ENCODE measurements at regions not wholly inside any gene's neighbourhood (a gene's known extent, or its start where the extent isn't known, plus 50 kb on each side); places are given as distances from the start of the nearest gene placed in this dataset.
"Not testable (repeated sequence)": the region's sequence is repeated elsewhere in the genome, so short reads cannot be mapped to it uniquely, and the experiment has no call there.

DNA sequence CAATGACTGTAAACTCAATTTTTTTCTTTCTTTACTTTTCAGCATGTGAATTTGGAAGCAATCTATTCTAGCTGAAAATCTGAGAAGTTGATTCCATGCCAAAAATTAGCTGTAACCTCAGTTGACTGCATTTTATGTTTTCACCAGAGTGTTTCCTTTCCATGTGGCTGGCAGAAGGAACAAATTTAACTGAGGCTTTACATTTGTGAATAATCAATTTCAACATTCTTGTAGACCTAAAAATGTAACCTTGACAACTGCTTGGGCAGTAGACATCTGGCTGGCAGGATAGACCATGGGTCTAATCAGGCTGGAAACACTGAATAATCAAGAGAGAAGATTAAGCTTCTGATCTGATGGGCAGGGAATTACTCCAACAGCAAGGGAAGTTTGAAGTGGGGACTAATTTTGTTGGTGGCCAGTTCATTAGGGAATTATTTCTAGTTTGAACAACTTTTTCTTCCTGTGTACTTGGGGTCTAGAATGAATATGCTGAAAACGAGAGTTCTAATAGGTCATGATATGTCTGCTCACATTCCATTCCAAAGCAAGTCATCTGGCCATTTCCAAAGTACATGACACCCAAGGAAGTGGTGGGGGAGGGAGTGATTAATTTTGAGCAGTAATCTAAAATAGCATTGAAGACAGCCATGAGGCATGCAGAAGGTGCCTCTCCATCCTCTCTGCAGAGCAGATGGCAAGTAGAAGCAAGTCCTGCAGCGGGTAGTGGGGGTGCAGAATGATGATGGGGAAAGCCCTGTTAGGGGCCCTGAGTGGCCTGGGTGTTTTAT is 68.2 kb downstream of the ATP23 start:
- no peak overlapping the region for H3K27ac Mint-ChIP-seq
- H3K36me3 Mint-ChIP-seq: no peaks in the 10 kb centered on the region
- no peaks in the 10 kb centered on the region for H3K9me3 Mint-ChIP-seq

DNA sequence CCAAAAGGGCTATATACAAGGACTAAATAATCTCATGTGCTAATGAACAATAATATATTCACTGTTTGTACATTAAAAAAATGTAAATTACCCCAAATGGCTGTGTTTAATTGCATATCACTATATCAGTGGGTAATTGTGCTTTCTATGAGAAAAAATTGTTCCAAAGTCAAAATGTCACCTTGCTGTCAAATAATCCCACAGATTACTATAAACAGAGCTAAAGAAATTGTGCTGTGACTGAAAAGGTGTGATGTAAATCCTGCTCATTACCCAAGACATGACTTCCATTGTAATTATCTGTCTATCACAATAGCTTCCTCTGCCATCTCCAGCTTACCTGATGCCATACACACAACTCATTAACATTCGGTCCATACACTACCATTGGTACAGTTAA is 70.3 kb downstream of the ATP23 start:
- no peaks in the 10 kb centered on the region for H3K9me3 Mint-ChIP-seq
- H3K27me3 Mint-ChIP-seq: peaks cover 1% of the 10 kb centered on the region
- H3K36me3 Mint-ChIP-seq: no peaks in the 10 kb centered on the region
- H3K4me1 Mint-ChIP-seq: no peaks in the 10 kb centered on the region
- H3K27ac Mint-ChIP-seq: no peak overlapping the region
- H3K4me3 Mint-ChIP-seq: no peak overlapping the region

More for the DNA sequence above, 68.2 kb downstream of the ATP23 start:
- Mint-ChIP-seq H3K27me3 (peaks cover 1% of the 10 kb centered on the region), H3K4me3 (no peak overlapping the region), H3K4me1 (no peaks in the 10 kb centered on the region)

DNA sequence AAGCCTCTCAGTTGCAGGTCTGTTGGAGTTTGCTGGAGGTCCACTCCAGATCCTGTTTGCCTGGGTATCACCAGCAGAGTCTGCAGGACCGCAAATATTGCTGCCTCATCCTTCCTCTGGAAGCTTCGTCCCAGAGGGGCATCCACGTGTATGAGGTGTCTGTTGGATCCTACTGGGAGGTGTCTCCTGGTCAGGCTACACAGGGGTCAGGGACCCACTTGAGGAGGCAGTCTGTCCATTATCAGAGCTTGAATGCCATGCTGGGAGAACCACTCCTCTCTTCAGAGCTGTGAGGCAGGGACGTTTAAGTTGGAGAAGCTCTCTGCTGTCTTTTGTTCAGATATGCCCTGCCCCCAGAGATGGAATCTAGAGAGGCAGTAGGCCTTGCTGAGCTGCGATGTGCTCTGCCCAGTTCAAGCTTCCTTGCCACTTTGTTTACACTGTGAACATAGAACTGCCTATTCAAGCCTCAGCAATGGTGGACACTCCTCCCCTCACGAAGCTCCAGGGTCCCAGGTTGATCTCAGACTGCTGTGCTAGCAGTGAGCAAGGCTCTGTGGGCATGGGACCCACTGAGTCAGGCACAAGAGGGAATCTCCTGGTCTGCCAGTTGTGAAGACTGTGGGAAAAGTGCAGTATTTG is 81.1 kb downstream of the ATP23 start:
- not testable (repeated sequence) for H3K4me1 Mint-ChIP-seq, H3K4me3 Mint-ChIP-seq, H3K27me3 Mint-ChIP-seq, H3K27ac Mint-ChIP-seq, H3K9me3 Mint-ChIP-seq, H3K36me3 Mint-ChIP-seq

DNA sequence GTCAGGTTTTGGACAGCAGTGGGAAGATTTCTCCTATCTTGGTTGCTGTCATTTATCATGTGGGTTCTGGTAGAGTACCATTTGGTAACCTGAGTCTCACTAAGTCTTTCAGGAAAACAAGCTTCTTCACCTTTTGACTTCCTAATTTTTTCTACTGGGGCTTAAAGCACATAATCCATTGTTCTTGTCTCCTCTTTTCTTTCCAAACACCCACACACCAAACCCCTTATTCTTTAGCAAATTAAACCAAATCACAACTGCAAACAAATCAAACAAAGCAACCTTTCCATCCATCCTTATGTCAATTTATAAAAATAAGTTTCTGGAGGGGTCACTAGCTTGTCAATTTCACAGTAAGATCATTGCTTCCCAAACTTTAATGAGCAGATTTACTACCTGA is 84.1 kb downstream of the ATP23 start:
- H3K27ac Mint-ChIP-seq: no peak overlapping the region
- H3K27me3 Mint-ChIP-seq: peaks cover 3% of the 10 kb centered on the region
- H3K9me3 Mint-ChIP-seq: peaks cover 11% of the 10 kb centered on the region
- no peaks in the 10 kb centered on the region for H3K36me3 Mint-ChIP-seq
- H3K4me3 Mint-ChIP-seq: no peak overlapping the region
- no peaks in the 10 kb centered on the region for H3K4me1 Mint-ChIP-seq

DNA sequence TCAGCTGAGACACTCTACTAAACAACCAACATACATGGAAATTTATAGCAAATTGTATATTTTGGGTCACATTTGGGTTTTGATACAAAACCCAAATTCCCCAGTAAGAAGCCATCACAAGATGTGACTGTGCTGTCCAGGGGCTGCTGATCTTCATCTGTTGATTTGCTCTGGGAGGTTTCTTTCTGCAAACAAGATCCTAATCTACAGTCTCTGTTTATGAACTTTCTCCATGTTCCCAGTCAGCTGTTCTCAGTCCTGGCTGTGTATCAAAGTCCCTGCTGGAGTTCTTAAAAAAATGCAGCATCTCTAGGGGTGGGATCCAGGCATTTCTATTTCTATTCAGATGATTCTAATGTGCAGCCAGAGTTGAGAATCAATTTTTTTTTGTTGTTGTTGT is 85.1 kb downstream of the ATP23 start:
- Mint-ChIP-seq H3K4me3 (no peak overlapping the region), H3K27ac (no peak overlapping the region), H3K27me3 (peaks cover 3% of the 10 kb centered on the region), H3K36me3 (no peaks in the 10 kb centered on the region), H3K9me3 (peaks cover 14% of the 10 kb centered on the region), H3K4me1 (no peaks in the 10 kb centered on the region)

DNA sequence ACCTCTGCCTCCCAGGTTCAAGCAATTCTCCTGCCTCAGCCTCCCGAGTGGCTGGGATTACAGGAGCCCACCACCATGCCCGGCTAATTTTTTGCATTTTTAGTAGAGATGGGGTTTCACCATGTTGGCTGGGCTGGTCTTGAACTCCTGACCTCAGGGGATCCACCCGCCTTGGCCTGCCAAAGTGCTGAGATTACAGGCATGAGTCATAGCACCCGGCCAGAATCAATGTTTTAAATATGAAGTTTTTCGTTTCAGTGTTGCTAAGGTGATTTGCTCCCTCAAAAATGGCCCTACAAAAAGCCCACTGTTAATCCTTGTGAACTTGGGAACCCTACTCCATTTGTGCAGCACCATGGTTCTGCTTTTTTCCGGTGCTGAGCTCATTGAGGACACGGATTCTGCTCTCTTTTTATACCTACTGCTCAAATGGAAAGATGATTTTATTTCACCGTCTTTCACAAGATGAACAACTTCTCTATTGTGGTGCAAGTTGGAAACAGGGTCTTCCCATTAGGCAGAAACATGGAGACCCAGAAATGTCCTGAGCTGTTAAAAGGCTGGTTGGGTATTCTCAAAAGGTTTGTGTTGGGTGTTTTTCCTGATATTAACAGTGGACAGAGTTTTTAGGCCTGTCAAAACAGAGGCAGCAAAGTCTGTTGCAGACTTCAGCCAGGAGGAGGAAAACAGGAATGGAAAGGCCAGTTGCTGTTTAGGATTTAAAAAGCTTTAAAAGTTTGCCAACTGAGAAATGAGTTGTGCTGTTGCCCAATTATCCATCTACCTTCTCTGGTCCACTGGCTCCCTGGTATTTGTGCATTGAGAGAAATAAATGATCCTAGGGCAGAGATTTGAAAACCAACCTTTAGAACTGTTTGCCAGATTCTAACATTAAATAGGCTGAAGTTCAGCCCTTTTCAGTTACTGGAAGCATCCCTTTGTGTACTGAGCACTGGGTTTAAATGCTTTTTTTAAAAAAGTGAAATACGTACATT is 85.8 kb downstream of the ATP23 start:
- no peaks in the 10 kb centered on the region for H3K4me1 Mint-ChIP-seq
- peaks cover 3% of the 10 kb centered on the region for H3K27me3 Mint-ChIP-seq
- no peak overlapping the region for H3K27ac Mint-ChIP-seq
- peaks cover 14% of the 10 kb centered on the region for H3K9me3 Mint-ChIP-seq
- H3K4me3 Mint-ChIP-seq: no peak overlapping the region
- H3K36me3 Mint-ChIP-seq: no peaks in the 10 kb centered on the region

DNA sequence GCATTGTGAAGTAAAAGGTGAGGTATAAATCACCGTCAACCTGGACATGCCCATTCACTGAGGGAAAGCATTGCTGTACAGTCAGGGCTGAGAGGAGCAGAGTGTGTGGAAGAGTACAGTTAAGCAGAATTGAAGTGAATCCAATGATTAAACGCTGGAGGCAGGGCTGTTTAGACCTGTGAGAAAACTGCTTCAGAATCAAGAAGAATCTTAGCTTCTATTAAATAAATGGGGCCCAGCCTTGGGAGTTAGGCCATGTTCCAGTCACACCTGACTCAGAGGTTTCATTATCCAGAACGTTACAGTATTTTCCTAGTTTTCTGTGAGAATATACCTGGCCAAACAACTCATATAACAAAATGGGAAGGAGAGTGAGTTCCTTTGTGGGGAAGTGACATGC is 86.9 kb downstream of the ATP23 start:
- peaks cover 21% of the 10 kb centered on the region for H3K9me3 Mint-ChIP-seq
- H3K27me3 Mint-ChIP-seq: peaks cover 5% of the 10 kb centered on the region
- H3K27ac Mint-ChIP-seq: no peak overlapping the region
- H3K36me3 Mint-ChIP-seq: peaks cover 1% of the 10 kb centered on the region
- H3K4me3 Mint-ChIP-seq: no peak overlapping the region
- no peaks in the 10 kb centered on the region for H3K4me1 Mint-ChIP-seq

DNA sequence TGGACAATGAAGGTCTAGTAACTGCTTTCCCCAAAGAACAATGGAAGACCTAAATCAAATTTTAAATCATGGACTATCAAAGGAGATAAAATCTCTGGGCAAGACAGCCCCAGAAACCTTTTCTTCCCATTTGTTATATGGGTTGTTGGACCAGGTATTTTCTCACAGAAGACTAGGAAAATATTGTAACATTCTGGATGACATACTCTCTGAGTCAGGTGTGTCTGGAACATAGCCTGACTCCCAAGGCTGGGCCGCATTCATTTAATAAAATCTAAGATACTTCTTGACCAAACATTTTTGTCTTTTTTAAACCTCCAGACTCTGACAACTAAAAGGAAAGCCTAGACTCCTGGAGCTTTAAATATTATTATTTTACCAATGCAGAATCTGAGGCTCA is 87.9 kb downstream of the ATP23 start:
- Mint-ChIP-seq H3K9me3 (peaks cover 23% of the 10 kb centered on the region), H3K36me3 (peaks cover 2% of the 10 kb centered on the region), H3K27ac (no peak overlapping the region), H3K27me3 (peaks cover 6% of the 10 kb centered on the region), H3K4me1 (no peaks in the 10 kb centered on the region), H3K4me3 (no peak overlapping the region)

DNA sequence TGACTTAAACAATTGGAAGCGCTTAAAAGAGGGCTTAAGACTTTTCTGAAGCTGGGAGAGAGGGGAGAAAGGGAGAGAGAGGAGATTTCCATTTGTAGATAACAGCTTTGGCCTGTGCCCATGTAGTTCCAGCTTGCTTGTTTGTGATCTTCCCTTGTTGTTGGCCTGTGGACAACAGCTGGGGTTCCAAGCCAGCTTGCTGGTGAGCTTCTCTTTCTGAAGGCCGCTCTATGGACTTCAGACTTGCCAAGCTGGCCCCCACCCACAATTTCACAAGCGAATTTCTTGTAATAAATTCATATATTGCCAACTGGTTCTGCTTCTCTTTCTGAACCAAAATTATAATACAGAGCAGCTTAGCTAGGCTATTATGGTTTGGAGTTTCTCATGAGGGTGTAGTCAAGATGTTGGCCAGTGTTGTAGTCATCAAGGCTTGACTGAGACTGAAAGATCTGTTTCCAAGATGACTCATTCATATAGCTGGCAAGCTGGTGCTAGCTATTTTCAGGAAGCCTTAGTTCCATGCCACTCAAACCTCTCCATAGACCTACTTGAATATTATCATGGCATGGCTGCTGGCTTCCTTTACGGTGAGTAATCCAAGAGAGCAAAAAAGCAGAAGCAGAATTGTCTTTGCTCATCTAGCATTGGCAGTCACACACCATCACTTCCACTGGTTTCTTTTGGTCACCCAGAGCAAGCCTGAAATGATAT is 89.4 kb downstream of the ATP23 start:
- Mint-ChIP-seq H3K9me3 (peaks cover 23% of the 10 kb centered on the region), H3K27me3 (peaks cover 11% of the 10 kb centered on the region), H3K4me1 (no peaks in the 10 kb centered on the region), H3K36me3 (peaks cover 2% of the 10 kb centered on the region), H3K4me3 (no peak overlapping the region), H3K27ac (no peak overlapping the region)

DNA sequence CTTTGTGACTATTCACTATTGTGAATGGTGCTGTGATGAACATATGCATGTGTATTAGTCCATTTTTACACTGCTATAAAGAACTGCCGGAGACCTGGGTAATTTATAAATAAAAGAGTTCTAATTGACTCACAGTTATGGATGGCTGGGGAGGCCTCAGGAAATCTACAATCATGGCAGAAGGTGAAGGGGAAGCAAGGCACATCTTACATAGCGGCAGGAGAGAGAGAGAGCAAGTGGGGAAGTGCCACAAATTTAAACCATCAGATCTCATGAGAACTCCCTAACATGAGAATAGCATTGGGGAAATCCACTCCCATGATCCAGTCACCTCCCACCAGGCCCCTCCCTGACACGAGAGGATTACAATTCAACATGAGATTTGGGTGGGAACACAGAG is 90.8 kb downstream of the ATP23 start:
- H3K4me3 Mint-ChIP-seq: no peak overlapping the region
- H3K27ac Mint-ChIP-seq: no peak overlapping the region
- peaks cover 11% of the 10 kb centered on the region for H3K27me3 Mint-ChIP-seq
- H3K9me3 Mint-ChIP-seq: peaks cover 29% of the 10 kb centered on the region
- H3K36me3 Mint-ChIP-seq: peaks cover 2% of the 10 kb centered on the region
- no peaks in the 10 kb centered on the region for H3K4me1 Mint-ChIP-seq

DNA sequence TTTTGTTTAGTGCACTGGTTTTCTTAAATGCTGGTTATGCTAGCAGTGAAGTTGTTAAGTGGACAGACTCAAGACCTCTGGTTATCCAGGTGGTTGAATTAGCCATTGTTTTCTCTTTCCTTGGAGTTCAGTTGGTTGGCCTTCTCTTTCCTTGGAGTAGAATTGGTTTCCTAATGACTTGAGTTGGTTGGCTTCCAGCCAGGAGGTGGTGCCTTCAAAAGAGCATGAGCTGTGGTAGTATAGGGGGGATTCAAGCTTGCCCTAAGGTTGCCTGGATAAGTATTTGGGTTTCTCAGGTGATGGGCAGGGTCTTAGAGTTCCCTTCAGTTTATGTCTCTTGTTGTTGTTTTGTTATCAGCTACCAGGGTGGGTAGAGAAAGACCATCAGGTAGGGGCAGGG is 92.5 kb downstream of the ATP23 start:
- peaks cover 2% of the 10 kb centered on the region for H3K36me3 Mint-ChIP-seq
- H3K27me3 Mint-ChIP-seq: peaks cover 12% of the 10 kb centered on the region
- H3K27ac Mint-ChIP-seq: no peak overlapping the region
- no peak overlapping the region for H3K4me3 Mint-ChIP-seq
- H3K4me1 Mint-ChIP-seq: no peaks in the 10 kb centered on the region
- peaks cover 37% of the 10 kb centered on the region for H3K9me3 Mint-ChIP-seq

DNA sequence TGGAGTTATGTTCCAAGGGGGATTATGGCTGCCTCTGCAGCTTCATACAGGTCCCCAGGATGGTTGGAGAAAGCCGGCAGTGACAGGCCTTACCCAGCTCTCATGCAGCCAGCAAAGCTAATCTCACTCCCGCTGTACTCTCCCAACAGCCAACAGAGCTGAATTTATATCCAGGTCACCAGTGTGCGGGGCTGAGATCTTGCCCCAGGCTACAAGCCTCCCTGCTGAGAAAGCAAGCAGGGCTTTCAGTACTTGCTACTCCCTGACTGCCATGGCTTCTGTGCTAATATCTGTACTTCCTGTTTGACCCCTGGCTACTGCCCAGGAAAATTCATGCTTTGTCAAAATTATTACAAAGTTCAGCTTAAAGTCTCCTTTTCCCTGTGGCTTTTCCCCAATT is 92.9 kb downstream of the ATP23 start:
- H3K4me3 Mint-ChIP-seq: no peak overlapping the region
- peaks cover 2% of the 10 kb centered on the region for H3K36me3 Mint-ChIP-seq
- H3K9me3 Mint-ChIP-seq: peaks cover 37% of the 10 kb centered on the region
- peaks cover 12% of the 10 kb centered on the region for H3K27me3 Mint-ChIP-seq
- H3K27ac Mint-ChIP-seq: no peak overlapping the region
- no peaks in the 10 kb centered on the region for H3K4me1 Mint-ChIP-seq

DNA sequence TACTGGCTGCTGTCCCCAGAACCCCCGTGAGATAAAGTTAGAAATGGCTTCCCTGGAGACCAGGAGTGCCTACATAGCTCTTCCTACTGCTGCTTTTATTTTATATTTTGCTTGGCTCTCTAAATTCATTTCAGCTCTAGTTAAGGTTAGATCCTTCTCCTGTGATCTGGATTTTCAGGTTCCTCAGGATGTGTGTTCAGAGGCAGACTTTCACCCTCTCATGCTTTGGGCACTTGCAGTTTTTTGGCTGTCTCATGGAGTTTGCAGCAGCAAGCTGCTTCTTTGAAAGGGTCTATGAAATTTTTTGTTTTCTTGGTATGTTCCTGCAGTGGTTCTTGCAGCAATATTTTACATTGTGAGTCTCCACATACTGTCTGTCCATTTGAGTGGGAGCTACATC is 93.3 kb downstream of the ATP23 start:
- no peaks in the 10 kb centered on the region for H3K4me1 Mint-ChIP-seq
- no peak overlapping the region for H3K27ac Mint-ChIP-seq
- H3K4me3 Mint-ChIP-seq: no peak overlapping the region
- peaks cover 2% of the 10 kb centered on the region for H3K36me3 Mint-ChIP-seq
- peaks cover 12% of the 10 kb centered on the region for H3K27me3 Mint-ChIP-seq
- H3K9me3 Mint-ChIP-seq: peaks cover 37% of the 10 kb centered on the region

DNA sequence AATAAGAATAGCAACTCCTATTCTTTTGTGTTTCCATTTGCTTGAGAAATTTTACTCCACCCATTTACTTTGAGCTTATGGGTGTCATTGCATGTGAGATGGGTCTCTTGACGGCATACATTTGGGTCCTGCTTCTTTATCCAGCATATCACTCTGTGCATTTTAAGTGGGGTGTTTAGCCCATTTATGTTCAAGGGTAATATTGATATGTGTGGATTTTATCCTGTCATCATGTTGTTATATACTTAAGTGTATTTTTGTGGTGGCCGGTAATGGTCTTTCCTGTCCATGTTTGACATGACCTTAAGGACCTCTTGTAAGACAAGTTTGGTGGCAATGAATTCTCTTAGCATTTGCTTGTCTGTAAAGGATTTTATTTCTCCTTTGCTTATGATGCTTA is 100.1 kb downstream of the ATP23 start:
- Mint-ChIP-seq H3K27me3 (peaks cover 18% of the 10 kb centered on the region), H3K27ac (no peak overlapping the region), H3K4me3 (no peak overlapping the region), H3K9me3 (peaks cover 17% of the 10 kb centered on the region), H3K4me1 (no peaks in the 10 kb centered on the region), H3K36me3 (peaks cover 6% of the 10 kb centered on the region)

DNA sequence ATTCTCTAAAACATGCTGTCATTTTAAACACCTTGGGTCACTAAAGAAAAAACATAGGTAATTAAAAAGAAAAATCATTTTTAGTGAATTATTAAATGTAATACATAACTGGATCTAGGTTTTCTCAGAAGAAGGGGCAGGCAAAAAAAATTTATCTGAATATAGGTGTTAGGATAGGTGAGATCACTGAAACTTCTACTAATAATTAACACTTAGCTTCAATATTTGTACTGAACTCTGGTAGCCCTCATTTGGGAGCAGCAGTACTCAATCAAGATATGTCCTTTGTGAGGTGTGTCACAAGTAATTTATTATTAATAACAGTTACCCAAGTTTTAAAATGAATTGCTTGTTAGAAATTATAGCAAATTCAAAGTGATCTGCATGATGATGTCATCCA is 103.6 kb downstream of the ATP23 start:
- Mint-ChIP-seq H3K36me3 (peaks cover 6% of the 10 kb centered on the region), H3K27ac (no peak overlapping the region), H3K9me3 (peaks cover 10% of the 10 kb centered on the region), H3K4me3 (no peak overlapping the region), H3K27me3 (peaks cover 25% of the 10 kb centered on the region), H3K4me1 (no peaks in the 10 kb centered on the region)

Measured in activated naive CD4-positive, alpha-beta T cell treated with anti-CD3 and anti-CD28 coated beads, Interleukin-2, amount 50 U/mL, for 24 hours (primary cell).